ENCODE measurements at regions not wholly inside any gene's neighbourhood (a gene's known extent, or its start where the extent isn't known, plus 50 kb on each side); places are given as distances from the start of the nearest gene placed in this dataset.

GRCh38 chr3:5735896-5736295 is 548.4 kb downstream of the EDEM1 start:
- TF ChIP-seq CTCF (IDR thresholded peaks at IDR 0.05; ENCODE audit: insufficient read depth, low read depth, low read length) (no peak), EZH2 (IDR thresholded peaks at IDR 0.05; ENCODE audit: insufficient read depth, low read length) (no peak)
